ENCODE measurements at regions not wholly inside any gene's neighbourhood (a gene's known extent, or its start where the extent isn't known, plus 50 kb on each side); places are given as distances from the start of the nearest gene placed in this dataset.

- H3K9me3 Mint-ChIP-seq = no peaks in the 10 kb centered on the region
- H3K4me1 ChIP-seq (ENCODE audit: insufficient read depth) = no peaks in the 10 kb centered on the region; the same call in 1 of the 2 replicates
- peaks cover 5% of the 10 kb centered on the region for H3K4me1 Mint-ChIP-seq
- no peak overlapping the region for H3K4me3 Mint-ChIP-seq
- H3K79me2 ChIP-seq (replicated peaks; ENCODE audit: insufficient read depth) = no peaks in the 10 kb centered on the region
- no peaks in the 10 kb centered on the region for H3K27me3 ChIP-seq (ENCODE audit: insufficient read depth)
- no peak overlapping the region for H3K27ac ChIP-seq (ENCODE audit: low read depth)
- no peaks in the 10 kb centered on the region for H3K36me3 ChIP-seq (ENCODE audit: insufficient read depth)
- TF ChIP-seq REST (IDR thresholded peaks at IDR 0.05; ENCODE audit: unreplicated experiment) = no peak
- TF ChIP-seq STAT1 (IDR thresholded peaks at IDR 0.05; ENCODE audit: unreplicated experiment) = no peak
- TF ChIP-seq CTCF (conservative IDR thresholded peaks at IDR 0.05; ENCODE audit: low read depth in 2 of 2) = no peak
- no peak for TF ChIP-seq JUNB (IDR thresholded peaks at IDR 0.05; ENCODE audit: unreplicated experiment)
- TF ChIP-seq EZH2phosphoT487 (IDR thresholded peaks at IDR 0.05; ENCODE audit: unreplicated experiment) = no peak
- TF ChIP-seq EZH2 (IDR thresholded peaks at IDR 0.05; ENCODE audit: low read depth, unreplicated experiment) = no peak
- no peaks in the 10 kb centered on the region for H3K36me3 Mint-ChIP-seq (ENCODE audit: low read depth)
- H3K27ac Mint-ChIP-seq = peak overlapping the region; percentile 7; the same call in 1 of the 2 replicates
- no peak overlapping the region for H3K4me3 ChIP-seq
- H4K20me1 ChIP-seq (replicated peaks; ENCODE audit: insufficient read depth) = no peaks in the 10 kb centered on the region
- ATAC-seq (no peak), DNase-seq (ENCODE audit: low spot score) (no peak)
- H3K27me3 Mint-ChIP-seq (ENCODE audit: insufficient read depth, low read depth, poor library complexity) = no peaks in the 10 kb centered on the region
- peak overlapping the region; percentile 47; the same call in 1 of the 2 replicates for H2AFZ ChIP-seq
- H3K9me2 ChIP-seq (ENCODE audit: insufficient read depth) = no peaks in the 10 kb centered on the region
- no peaks in the 10 kb centered on the region for H3F3A ChIP-seq (replicated peaks; ENCODE audit: low read depth)
- H3K4me2 ChIP-seq = no peak overlapping the region
These were observed 303.3 kb downstream of the POU4F1 start for GRCh38 chr13:78299832-78300623.

- Histone ChIP-seq H3K4me2 (no peak overlapping the region), H2AFZ (no peak overlapping the region), H3K27me3 (ENCODE audit: insufficient read depth) (no peaks in the 10 kb centered on the region), H3K9me2 (ENCODE audit: insufficient read depth) (no peaks in the 10 kb centered on the region), H3K4me3 (no peak overlapping the region), H3F3A (replicated peaks; ENCODE audit: low read depth) (no peaks in the 10 kb centered on the region), H4K20me1 (replicated peaks; ENCODE audit: insufficient read depth) (no peaks in the 10 kb centered on the region), H3K79me2 (replicated peaks; ENCODE audit: insufficient read depth) (no peaks in the 10 kb centered on the region), H3K36me3 (ENCODE audit: insufficient read depth) (no peaks in the 10 kb centered on the region), H3K27ac (ENCODE audit: low read depth) (no peak overlapping the region), H3K4me1 (ENCODE audit: insufficient read depth) (no peaks in the 10 kb centered on the region; the same call in 1 of the 2 replicates)
- no peaks in the 10 kb centered on the region for H3K9me3 Mint-ChIP-seq
- no peak overlapping the region for H3K27ac Mint-ChIP-seq
- H3K4me3 Mint-ChIP-seq = no peak overlapping the region
- no peaks in the 10 kb centered on the region for H3K27me3 Mint-ChIP-seq (ENCODE audit: insufficient read depth, low read depth, poor library complexity)
- H3K36me3 Mint-ChIP-seq (ENCODE audit: low read depth) = no peaks in the 10 kb centered on the region
- H3K4me1 Mint-ChIP-seq = peaks cover 5% of the 10 kb centered on the region
- DNase-seq (ENCODE audit: low spot score) = no peak
- no peak for ATAC-seq
- TF ChIP-seq EZH2phosphoT487 (IDR thresholded peaks at IDR 0.05; ENCODE audit: unreplicated experiment) (no peak), ZNF114 (CRISPR knock-in tag; IDR thresholded peaks at IDR 0.05) (no peak), EZH2 (IDR thresholded peaks at IDR 0.05; ENCODE audit: low read depth, unreplicated experiment) (no peak), CREB1 (CRISPR knock-in tag; IDR thresholded peaks at IDR 0.05; ENCODE audit: low read depth) (no peak), CTCF (conservative IDR thresholded peaks at IDR 0.05; ENCODE audit: low read depth in 2 of 2) (no peak), NANOG (IDR thresholded peaks at IDR 0.05; ENCODE audit: borderline replicate concordance) (no peak), ZNF331 (CRISPR knock-in tag; IDR thresholded peaks at IDR 0.05; ENCODE audit: low read depth) (no peak), POLR2AphosphoS5 (IDR thresholded peaks at IDR 0.05; ENCODE audit: low read depth) (no peak)
These were observed 304.7 kb downstream of the POU4F1 start for GRCh38 chr13:78298657-78299056.

All from GM23338 (cell line).